ENCODE measurements at regions not wholly inside any gene's neighbourhood (a gene's known extent, or its start where the extent isn't known, plus 50 kb on each side); places are given as distances from the start of the nearest gene placed in this dataset.

DNA sequence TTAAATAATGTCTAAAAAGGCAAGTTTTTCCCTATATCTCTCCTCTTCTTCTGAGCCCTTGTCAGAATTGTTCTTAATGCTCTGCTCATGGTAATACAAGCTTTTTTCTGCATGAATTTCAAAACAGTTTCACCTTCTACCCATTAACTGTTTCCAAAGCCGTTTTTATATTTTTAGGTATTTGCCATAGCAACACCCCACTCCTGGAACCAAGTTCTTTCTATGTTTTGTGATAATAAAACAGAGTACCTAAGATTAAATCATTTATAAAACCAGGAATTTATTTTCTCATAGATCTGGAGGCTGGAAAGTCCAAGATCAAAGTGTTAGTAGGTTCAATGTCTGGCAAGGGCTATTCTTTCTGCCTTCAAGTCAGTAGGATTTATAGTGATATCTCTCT is 497.4 kb downstream of the ETS1 start:
- Histone ChIP-seq H4K20me1 (replicated peaks; ENCODE audit: insufficient read depth) (no peaks in the 10 kb centered on the region), H3K27ac (ENCODE audit: low read depth) (no peak overlapping the region), H3K4me1 (ENCODE audit: insufficient read depth) (no peaks in the 10 kb centered on the region), H3K4me2 (no peak overlapping the region), H3K27me3 (ENCODE audit: insufficient read depth) (no peaks in the 10 kb centered on the region), H3K79me2 (replicated peaks; ENCODE audit: insufficient read depth) (no peaks in the 10 kb centered on the region), H3K36me3 (ENCODE audit: insufficient read depth) (0 out of 2 replicates have a peak, but pooled peaks cover 5% of the 10 kb centered on the region), H3F3A (replicated peaks; ENCODE audit: low read depth) (no peaks in the 10 kb centered on the region), H2AFZ (no peak overlapping the region), H3K4me3 (no peak overlapping the region), H3K9me2 (ENCODE audit: insufficient read depth) (peaks cover 3% of the 10 kb centered on the region; the same call in 1 of the 2 replicates)
- peaks cover 27% of the 10 kb centered on the region for H3K9me3 Mint-ChIP-seq
- H3K36me3 Mint-ChIP-seq (ENCODE audit: low read depth) = peaks cover 13% of the 10 kb centered on the region; the same call in 2 of the 3 replicates
- H3K4me1 Mint-ChIP-seq = no peaks in the 10 kb centered on the region
- DNase-seq (ENCODE audit: low spot score) (no peak), ATAC-seq (no peak)
- no peaks in the 10 kb centered on the region for H3K27me3 Mint-ChIP-seq (ENCODE audit: insufficient read depth, low read depth, poor library complexity)
- no peak overlapping the region for H3K4me3 Mint-ChIP-seq
- TF ChIP-seq CREB1 (CRISPR knock-in tag; IDR thresholded peaks at IDR 0.05; ENCODE audit: low read depth) = no peak
- TF ChIP-seq, protein P1, sequence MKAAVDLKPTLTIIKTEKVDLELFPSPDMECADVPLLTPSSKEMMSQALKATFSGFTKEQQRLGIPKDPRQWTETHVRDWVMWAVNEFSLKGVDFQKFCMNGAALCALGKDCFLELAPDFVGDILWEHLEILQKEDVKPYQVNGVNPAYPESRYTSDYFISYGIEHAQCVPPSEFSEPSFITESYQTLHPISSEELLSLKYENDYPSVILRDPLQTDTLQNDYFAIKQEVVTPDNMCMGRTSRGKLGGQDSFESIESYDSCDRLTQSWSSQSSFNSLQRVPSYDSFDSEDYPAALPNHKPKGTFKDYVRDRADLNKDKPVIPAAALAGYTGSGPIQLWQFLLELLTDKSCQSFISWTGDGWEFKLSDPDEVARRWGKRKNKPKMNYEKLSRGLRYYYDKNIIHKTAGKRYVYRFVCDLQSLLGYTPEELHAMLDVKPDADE (IDR thresholded peaks at IDR 0.05) = no peak
- TF ChIP-seq EZH2 (IDR thresholded peaks at IDR 0.05; ENCODE audit: low read depth, unreplicated experiment) = no peak
- TF ChIP-seq ZNF331 (CRISPR knock-in tag; IDR thresholded peaks at IDR 0.05; ENCODE audit: low read depth) = no peak
- TF ChIP-seq, protein P2, sequence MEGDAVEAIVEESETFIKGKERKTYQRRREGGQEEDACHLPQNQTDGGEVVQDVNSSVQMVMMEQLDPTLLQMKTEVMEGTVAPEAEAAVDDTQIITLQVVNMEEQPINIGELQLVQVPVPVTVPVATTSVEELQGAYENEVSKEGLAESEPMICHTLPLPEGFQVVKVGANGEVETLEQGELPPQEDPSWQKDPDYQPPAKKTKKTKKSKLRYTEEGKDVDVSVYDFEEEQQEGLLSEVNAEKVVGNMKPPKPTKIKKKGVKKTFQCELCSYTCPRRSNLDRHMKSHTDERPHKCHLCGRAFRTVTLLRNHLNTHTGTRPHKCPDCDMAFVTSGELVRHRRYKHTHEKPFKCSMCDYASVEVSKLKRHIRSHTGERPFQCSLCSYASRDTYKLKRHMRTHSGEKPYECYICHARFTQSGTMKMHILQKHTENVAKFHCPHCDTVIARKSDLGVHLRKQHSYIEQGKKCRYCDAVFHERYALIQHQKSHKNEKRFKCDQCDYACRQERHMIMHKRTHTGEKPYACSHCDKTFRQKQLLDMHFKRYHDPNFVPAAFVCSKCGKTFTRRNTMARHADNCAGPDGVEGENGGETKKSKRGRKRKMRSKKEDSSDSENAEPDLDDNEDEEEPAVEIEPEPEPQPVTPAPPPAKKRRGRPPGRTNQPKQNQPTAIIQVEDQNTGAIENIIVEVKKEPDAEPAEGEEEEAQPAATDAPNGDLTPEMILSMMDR (conservative IDR thresholded peaks at IDR 0.05; ENCODE audit: low read depth in 2 of 2) = no peak
- TF ChIP-seq POLR2AphosphoS5 (IDR thresholded peaks at IDR 0.05; ENCODE audit: low read depth) = no peak
- TF ChIP-seq STAT1 (IDR thresholded peaks at IDR 0.05; ENCODE audit: unreplicated experiment) = no peak
- TF ChIP-seq NANOG (IDR thresholded peaks at IDR 0.05; ENCODE audit: borderline replicate concordance) = no peak
- TF ChIP-seq, protein P3, sequence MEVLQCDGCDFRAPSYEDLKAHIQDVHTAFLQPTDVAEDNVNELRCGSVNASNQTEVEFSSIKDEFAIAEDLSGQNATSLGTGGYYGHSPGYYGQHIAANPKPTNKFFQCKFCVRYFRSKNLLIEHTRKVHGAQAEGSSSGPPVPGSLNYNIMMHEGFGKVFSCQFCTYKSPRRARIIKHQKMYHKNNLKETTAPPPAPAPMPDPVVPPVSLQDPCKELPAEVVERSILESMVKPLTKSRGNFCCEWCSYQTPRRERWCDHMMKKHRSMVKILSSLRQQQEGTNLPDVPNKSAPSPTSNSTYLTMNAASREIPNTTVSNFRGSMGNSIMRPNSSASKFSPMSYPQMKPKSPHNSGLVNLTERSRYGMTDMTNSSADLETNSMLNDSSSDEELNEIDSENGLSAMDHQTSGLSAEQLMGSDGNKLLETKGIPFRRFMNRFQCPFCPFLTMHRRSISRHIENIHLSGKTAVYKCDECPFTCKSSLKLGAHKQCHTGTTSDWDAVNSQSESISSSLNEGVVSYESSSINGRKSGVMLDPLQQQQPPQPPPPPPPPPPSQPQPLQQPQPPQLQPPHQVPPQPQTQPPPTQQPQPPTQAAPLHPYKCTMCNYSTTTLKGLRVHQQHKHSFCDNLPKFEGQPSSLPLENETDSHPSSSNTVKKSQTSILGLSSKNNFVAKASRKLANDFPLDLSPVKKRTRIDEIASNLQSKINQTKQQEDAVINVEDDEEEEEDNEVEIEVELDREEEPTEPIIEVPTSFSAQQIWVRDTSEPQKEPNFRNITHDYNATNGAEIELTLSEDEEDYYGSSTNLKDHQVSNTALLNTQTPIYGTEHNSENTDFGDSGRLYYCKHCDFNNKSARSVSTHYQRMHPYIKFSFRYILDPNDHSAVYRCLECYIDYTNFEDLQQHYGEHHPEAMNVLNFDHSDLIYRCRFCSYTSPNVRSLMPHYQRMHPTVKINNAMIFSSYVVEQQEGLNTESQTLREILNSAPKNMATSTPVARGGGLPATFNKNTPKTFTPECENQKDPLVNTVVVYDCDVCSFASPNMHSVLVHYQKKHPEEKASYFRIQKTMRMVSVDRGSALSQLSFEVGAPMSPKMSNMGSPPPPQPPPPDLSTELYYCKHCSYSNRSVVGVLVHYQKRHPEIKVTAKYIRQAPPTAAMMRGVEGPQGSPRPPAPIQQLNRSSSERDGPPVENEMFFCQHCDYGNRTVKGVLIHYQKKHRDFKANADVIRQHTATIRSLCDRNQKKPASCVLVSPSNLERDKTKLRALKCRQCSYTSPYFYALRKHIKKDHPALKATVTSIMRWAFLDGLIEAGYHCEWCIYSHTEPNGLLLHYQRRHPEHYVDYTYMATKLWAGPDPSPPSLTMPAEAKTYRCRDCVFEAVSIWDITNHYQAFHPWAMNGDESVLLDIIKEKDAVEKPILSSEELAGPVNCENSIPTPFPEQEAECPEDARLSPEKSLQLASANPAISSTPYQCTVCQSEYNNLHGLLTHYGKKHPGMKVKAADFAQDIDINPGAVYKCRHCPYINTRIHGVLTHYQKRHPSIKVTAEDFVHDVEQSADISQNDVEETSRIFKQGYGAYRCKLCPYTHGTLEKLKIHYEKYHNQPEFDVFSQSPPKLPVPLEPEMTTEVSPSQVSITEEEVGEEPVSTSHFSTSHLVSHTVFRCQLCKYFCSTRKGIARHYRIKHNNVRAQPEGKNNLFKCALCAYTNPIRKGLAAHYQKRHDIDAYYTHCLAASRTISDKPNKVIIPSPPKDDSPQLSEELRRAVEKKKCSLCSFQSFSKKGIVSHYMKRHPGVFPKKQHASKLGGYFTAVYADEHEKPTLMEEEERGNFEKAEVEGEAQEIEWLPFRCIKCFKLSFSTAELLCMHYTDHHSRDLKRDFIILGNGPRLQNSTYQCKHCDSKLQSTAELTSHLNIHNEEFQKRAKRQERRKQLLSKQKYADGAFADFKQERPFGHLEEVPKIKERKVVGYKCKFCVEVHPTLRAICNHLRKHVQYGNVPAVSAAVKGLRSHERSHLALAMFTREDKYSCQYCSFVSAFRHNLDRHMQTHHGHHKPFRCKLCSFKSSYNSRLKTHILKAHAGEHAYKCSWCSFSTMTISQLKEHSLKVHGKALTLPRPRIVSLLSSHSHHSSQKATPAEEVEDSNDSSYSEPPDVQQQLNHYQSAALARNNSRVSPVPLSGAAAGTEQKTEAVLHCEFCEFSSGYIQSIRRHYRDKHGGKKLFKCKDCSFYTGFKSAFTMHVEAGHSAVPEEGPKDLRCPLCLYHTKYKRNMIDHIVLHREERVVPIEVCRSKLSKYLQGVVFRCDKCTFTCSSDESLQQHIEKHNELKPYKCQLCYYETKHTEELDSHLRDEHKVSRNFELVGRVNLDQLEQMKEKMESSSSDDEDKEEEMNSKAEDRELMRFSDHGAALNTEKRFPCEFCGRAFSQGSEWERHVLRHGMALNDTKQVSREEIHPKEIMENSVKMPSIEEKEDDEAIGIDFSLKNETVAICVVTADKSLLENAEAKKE (CRISPR knock-in tag; IDR thresholded peaks at IDR 0.05) = no peak
- TF ChIP-seq EZH2phosphoT487 (IDR thresholded peaks at IDR 0.05; ENCODE audit: unreplicated experiment) = no peak
- no peak for TF ChIP-seq ZNF114 (CRISPR knock-in tag; IDR thresholded peaks at IDR 0.05)
- no peak for TF ChIP-seq JUNB (IDR thresholded peaks at IDR 0.05; ENCODE audit: unreplicated experiment)
- no peak overlapping the region for H3K27ac Mint-ChIP-seq

Data from GM23338 (cell line).